GM18867 (cell line): ENCODE measurements at regions not wholly inside any gene's neighbourhood (a gene's known extent, or its start where the extent isn't known, plus 50 kb on each side); places are given as distances from the start of the nearest gene placed in this dataset.
"Not testable (repeated sequence)": the region's sequence is repeated elsewhere in the genome, so short reads cannot be mapped to it uniquely, and the experiment has no call there.

Source experiments
- ATAC-seq: cut with Tn5 transposase; IDR thresholded peaks from one replicate; pipeline ENCODE4 v1.9.1; 2021; ENCODE audit warnings: mild to moderate bottlenecking, moderate library complexity; ENCODE audit not compliant: unreplicated experiment

DNA sequence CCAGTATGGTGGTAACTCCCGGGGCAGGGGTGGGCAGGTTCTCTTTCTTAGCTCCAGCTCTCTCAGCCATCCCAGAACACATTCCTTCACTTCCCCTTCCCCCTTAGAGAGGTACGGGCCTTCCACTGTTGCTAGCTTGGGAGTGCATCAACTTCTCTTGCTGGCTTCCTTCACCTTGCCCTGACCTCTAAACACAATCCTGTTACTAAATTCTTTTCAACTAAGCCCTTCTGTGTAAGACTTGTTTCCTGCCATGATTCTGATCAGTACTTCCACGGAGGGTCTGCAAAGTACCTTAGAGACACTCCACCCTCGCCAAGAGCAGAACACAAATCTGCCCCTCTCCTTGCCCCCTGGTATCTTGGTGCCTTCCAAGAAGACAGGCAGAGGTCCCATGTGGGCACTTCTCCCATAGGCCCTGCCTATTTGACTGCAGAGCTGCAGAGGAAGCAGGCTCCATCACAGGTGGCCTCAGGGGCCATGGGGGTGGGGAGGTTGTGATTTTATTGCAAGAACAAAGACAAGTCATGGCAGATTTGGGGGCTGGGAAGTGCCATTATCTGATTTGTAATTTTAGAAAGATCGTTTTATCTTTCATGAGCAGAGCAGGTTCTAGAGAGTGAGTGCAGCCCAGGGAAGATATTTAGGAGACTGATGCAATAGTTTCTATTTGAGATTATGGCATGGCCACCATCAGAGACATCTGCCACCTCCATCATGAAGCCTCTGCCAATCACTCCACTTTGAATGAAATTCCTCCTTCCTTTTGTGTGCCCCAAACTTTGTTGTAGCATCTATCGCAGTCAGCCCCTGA, 182.5 kb upstream of the JUN start:
- no peak for ATAC-seq

GRCh38 chr1:58966917-58967740, 183.3 kb upstream of the JUN start:
- no peak for ATAC-seq

GRCh38 chr1:58968360-58968952, 184.6 kb upstream of the JUN start:
- peak; percentile 87 for ATAC-seq

DNA sequence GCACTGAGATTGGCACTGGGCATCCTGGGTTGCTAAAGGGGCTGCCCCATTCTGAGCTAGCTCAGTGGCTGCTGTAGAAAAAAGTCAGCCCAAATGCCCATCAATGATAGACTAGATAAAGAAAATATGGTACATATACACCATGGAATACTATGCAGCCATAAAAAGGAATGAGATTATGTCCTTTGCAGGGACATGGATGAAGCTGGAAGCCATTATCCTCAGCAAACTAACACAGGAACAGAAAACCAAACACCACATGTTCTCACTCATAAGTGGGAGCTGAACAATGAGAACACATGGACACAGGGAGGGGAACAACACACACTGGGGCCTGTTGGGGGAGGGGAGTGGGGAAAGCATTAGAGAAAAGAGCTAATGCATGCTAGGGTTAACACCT, 185.3 kb upstream of the JUN start:
- not testable (repeated sequence) for ATAC-seq

DNA sequence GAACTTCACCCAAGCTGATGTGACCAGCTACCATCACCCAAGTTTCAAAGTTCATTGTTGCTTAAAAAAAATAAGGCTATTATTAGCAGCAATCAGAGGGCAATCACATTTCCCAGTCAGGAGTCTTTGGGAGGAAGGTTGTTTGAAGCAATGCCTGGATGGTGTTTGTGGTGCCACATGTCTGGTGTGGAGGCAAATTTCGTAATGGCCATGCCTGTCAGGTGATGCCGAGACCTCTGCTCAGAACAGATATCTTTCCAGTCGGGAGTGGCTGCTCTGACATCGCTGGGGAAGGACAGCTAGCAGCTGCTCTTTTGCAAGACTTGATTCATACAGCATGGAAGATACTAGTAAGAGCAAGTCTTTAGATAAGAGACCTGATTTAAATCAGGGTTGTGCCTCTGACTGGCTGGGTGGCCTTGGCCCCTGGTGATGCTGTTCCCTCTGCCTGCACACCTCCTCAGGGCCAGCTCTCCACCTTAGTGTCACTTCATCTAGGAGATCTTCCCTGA, 187.8 kb upstream of the JUN start:
- no peak for ATAC-seq

DNA sequence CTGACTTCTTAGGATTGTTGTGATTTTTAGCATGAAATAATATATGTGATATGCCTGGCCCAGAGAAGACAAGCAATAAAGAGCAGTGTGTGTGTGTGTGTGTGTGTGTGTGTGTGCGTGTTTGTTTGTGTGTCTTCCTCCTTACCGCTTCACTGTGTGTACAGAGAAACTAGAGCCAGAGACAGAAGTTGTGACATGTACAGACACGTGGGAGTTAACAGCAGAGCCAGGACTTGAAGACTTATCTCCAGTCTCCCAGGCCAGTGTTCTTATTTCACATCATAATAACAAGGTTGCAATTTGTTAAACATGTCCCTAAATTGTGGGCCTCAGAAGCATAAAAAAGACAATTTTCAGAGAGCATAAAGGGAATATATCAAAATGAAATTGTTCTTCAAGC, 192.0 kb upstream of the JUN start:
- no peak for ATAC-seq

- no peak for ATAC-seq
Observed at GRCh38 chr1:58976294-58976693, 192.4 kb upstream of the JUN start.

- no peak for ATAC-seq
Observed at GRCh38 chr1:58977598-58977997, 193.8 kb upstream of the JUN start.

GRCh38 chr1:58978096-58978495, 194.2 kb upstream of the JUN start:
- no peak for ATAC-seq

- no peak for ATAC-seq
Observed at GRCh38 chr1:58979086-58979485, 195.2 kb upstream of the JUN start.

DNA sequence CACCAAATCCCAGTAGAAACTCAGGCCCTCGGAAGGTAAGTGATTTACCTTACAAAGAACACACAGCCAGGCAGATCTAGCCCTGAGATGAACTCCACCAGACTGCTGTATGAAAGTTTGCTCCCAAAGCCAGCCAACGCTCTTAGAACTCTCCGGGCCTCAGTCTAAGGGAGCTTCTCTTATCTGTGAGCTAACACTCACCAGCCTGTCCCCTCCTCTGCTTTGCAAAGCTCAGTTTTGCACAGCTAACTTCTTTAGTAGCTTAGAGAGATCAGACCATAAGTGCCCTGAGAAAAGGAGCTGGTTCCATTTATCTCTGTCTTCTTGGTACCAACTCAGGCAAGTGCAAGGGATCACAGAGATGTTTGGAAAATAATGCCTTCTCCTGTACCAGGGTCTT, 195.8 kb upstream of the JUN start:
- no peak for ATAC-seq

GRCh38 chr1:58981392-58981791, 197.5 kb upstream of the JUN start:
- ATAC-seq: no peak

DNA sequence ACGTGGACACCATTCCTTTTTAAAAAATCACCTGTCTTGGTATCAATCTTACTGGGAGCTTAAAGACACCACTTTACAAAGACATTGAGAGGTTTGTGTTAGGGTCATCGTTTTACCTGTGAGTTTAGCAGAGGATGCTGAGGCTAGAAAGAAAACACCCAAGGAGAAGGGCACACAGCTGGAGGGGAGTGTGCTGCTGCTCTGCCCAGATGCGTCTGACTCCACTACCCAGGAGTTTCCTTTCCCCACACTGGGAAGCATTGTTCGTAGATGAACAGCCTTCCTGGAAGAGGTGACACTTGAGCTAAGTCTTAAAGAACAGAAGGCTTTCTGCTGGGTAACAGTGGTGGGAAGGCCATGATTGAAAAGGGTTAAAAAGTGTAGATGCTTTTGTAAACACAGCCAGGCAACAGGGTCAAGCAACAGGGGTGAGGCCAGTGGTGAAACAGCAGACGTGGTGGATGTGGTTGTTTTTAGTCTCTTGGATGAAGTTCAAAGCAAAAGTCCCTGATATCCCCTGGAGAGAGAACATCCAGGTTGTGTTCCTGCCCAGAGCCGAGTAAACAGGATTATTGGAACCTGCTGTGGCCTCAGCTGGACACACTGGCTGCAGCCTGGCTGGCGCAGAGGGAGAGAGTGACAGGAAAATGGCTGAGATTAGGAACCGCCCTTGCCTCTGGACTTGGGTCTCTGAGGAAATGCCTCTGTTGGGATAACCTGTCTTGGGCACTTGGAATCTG, 198.6 kb upstream of the JUN start:
- no peak for ATAC-seq

DNA sequence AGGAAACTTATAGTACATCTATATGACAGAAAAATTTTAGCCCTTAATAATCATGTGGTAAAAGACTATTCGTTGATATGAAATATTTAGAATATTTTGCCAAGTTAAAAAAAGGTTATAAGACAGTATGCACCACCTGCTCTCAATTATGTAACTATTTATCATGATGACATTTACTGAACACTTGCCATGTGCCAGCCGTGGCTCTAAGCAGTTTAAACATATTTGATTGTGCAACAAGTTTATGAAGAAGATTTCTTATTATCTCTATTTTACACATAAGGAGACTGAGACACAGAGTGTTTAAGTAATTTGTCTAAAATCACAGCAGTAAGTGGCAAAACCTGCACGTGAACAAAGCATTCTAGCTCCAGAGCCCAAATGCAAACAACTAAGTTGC, 199.3 kb upstream of the JUN start:
- ATAC-seq: no peak

GRCh38 chr1:58983633-58984245, 199.9 kb upstream of the JUN start:
- no peak for ATAC-seq

GRCh38 chr1:58986996-58987767, 203.3 kb upstream of the JUN start:
- ATAC-seq: no peak

- no peak for ATAC-seq
Observed at GRCh38 chr1:58988752-58989151, 204.9 kb upstream of the JUN start.

DNA sequence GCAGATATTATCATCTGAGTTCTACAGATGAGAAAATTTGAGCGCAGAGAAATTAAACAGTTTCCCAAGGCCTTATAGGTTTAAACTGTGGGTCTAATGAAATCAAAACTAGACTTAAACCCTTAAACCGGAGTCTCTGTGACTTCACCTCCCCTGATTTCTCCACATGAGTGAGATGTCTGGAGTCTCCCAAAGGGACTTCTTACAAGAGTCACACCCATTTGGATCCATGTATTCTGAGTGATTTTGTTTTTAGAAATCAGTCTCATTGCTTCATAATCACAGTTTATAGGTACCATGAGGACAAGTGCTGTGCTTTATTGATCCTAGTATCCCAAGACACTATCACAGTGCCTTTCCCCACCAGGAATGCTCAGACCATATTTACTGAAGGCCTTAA, 206.0 kb upstream of the JUN start:
- no peak for ATAC-seq

- no peak for ATAC-seq
Observed at GRCh38 chr1:58991305-58991704, 207.5 kb upstream of the JUN start.

- ATAC-seq: no peak
Observed at GRCh38 chr1:58992643-58993042, 208.8 kb upstream of the JUN start.
